ENCODE measurements at regions not wholly inside any gene's neighbourhood (a gene's known extent, or its start where the extent isn't known, plus 50 kb on each side); places are given as distances from the start of the nearest gene placed in this dataset.
"Not testable (repeated sequence)": the region's sequence is repeated elsewhere in the genome, so short reads cannot be mapped to it uniquely, and the experiment has no call there.

- TF ChIP-seq CTCF (IDR thresholded peaks at IDR 0.05; ENCODE audit: partially characterized antibody, unreplicated experiment) = no peak
- no peak for DNase-seq
- Mint-ChIP-seq H3K9me3 (ENCODE audit: unreplicated experiment) (peaks cover 2% of the 10 kb centered on the region), H3K27ac (ENCODE audit: unreplicated experiment) (no peak overlapping the region), H3K4me3 (ENCODE audit: unreplicated experiment) (no peak overlapping the region), H3K4me1 (ENCODE audit: low read depth, unreplicated experiment) (no peaks in the 10 kb centered on the region), H3K36me3 (ENCODE audit: unreplicated experiment) (no peaks in the 10 kb centered on the region), H3K27me3 (ENCODE audit: unreplicated experiment) (no peaks in the 10 kb centered on the region)
Observed at GRCh38 chr18:71326826-71327225, 1038.0 kb downstream of the SOCS6 start.

- peaks cover 2% of the 10 kb centered on the region for H3K9me3 Mint-ChIP-seq (ENCODE audit: unreplicated experiment)
- no peak for TF ChIP-seq CTCF (IDR thresholded peaks at IDR 0.05; ENCODE audit: partially characterized antibody, unreplicated experiment)
- H3K27me3 Mint-ChIP-seq (ENCODE audit: unreplicated experiment) = no peaks in the 10 kb centered on the region
- H3K4me1 Mint-ChIP-seq (ENCODE audit: low read depth, unreplicated experiment) = no peaks in the 10 kb centered on the region
- H3K27ac Mint-ChIP-seq (ENCODE audit: unreplicated experiment) = no peak overlapping the region
- no peak for DNase-seq
- H3K36me3 Mint-ChIP-seq (ENCODE audit: unreplicated experiment) = no peaks in the 10 kb centered on the region
- no peak overlapping the region for H3K4me3 Mint-ChIP-seq (ENCODE audit: unreplicated experiment)
Observed at GRCh38 chr18:71324356-71324755, 1035.5 kb downstream of the SOCS6 start.

- no peak overlapping the region for H3K4me3 Mint-ChIP-seq (ENCODE audit: unreplicated experiment)
- H3K4me1 Mint-ChIP-seq (ENCODE audit: low read depth, unreplicated experiment) = no peaks in the 10 kb centered on the region
- no peaks in the 10 kb centered on the region for H3K36me3 Mint-ChIP-seq (ENCODE audit: unreplicated experiment)
- peaks cover 2% of the 10 kb centered on the region for H3K9me3 Mint-ChIP-seq (ENCODE audit: unreplicated experiment)
- DNase-seq = no peak
- TF ChIP-seq CTCF (IDR thresholded peaks at IDR 0.05; ENCODE audit: partially characterized antibody, unreplicated experiment) = no peak
- no peak overlapping the region for H3K27ac Mint-ChIP-seq (ENCODE audit: unreplicated experiment)
- no peaks in the 10 kb centered on the region for H3K27me3 Mint-ChIP-seq (ENCODE audit: unreplicated experiment)
Observed at GRCh38 chr18:71322201-71322600, 1033.4 kb downstream of the SOCS6 start.

DNA sequence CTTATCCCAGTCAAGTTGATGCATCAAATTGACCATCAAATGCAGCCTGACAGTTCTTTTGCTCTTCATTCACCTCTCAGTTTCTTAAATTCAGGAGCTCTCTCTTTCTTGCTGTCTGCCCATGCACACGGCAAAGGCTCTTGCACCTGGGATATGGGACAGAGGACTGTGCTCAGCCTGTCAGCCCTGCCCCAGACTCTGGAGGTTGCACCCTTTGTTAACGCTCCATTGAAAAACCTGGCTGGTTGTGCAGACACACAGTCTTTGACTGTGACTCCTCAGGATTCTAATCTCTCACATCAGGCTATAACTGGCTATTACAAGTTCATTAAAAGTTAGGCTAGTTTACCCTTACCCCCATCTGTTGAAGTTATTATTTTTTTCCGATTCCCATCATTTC, 1032.5 kb downstream of the SOCS6 start:
- no peaks in the 10 kb centered on the region for H3K36me3 Mint-ChIP-seq (ENCODE audit: unreplicated experiment)
- no peak overlapping the region for H3K4me3 Mint-ChIP-seq (ENCODE audit: unreplicated experiment)
- no peak overlapping the region for H3K27ac Mint-ChIP-seq (ENCODE audit: unreplicated experiment)
- H3K9me3 Mint-ChIP-seq (ENCODE audit: unreplicated experiment) = peaks cover 2% of the 10 kb centered on the region
- no peaks in the 10 kb centered on the region for H3K27me3 Mint-ChIP-seq (ENCODE audit: unreplicated experiment)
- TF ChIP-seq CTCF (IDR thresholded peaks at IDR 0.05; ENCODE audit: partially characterized antibody, unreplicated experiment) = no peak
- no peaks in the 10 kb centered on the region for H3K4me1 Mint-ChIP-seq (ENCODE audit: low read depth, unreplicated experiment)
- no peak for DNase-seq

DNA sequence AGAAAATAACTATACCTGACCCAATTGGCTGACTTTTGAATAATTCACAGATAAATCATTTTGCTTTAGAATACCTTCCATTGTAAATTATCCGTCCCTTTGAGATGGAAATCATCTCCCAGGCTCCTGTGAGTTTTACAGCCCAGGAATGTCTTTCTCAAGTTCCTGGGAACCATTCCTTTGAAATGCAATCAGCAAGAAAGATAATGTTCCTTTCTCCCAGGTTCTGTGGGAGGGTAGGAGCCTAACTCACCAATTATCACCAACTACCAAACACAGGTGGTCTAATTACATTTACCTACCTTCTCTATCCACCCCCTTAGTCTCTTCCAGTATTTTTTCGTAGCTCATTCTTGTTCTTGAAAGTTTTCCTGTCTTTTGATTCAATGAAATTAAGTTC, 1016.0 kb downstream of the SOCS6 start:
- peaks cover 5% of the 10 kb centered on the region for H3K27me3 Mint-ChIP-seq (ENCODE audit: unreplicated experiment)
- no peak for TF ChIP-seq CTCF (IDR thresholded peaks at IDR 0.05; ENCODE audit: partially characterized antibody, unreplicated experiment)
- no peak overlapping the region for H3K27ac Mint-ChIP-seq (ENCODE audit: unreplicated experiment)
- DNase-seq = no peak
- H3K9me3 Mint-ChIP-seq (ENCODE audit: unreplicated experiment) = peaks cover 2% of the 10 kb centered on the region
- H3K36me3 Mint-ChIP-seq (ENCODE audit: unreplicated experiment) = no peaks in the 10 kb centered on the region
- H3K4me1 Mint-ChIP-seq (ENCODE audit: low read depth, unreplicated experiment) = no peaks in the 10 kb centered on the region
- H3K4me3 Mint-ChIP-seq (ENCODE audit: unreplicated experiment) = no peak overlapping the region

GRCh38 chr18:71303743-71304142, 1014.9 kb downstream of the SOCS6 start:
- H3K4me3 Mint-ChIP-seq (ENCODE audit: unreplicated experiment) = not testable (repeated sequence)

More at GRCh38 chr18:71303743-71304142, 1014.9 kb downstream of the SOCS6 start:
- H3K36me3 Mint-ChIP-seq (ENCODE audit: unreplicated experiment); H3K27me3 Mint-ChIP-seq (ENCODE audit: unreplicated experiment); H3K27ac Mint-ChIP-seq (ENCODE audit: unreplicated experiment); DNase-seq; H3K9me3 Mint-ChIP-seq (ENCODE audit: unreplicated experiment); H3K4me1 Mint-ChIP-seq (ENCODE audit: low read depth, unreplicated experiment): not testable (repeated sequence)
